Adipocyte (in vitro differentiated cells): ENCODE measurements at regions not wholly inside any gene's neighbourhood (a gene's known extent, or its start where the extent isn't known, plus 50 kb on each side); places are given as distances from the start of the nearest gene placed in this dataset.

Experiments used
- DNase-seq: peaks from one replicate; pipeline ENCODE4 v3.0.0-alpha.2; 2015; ENCODE audit warnings: low read depth
- H3K27me3 ChIP-seq: replicated peaks from 2 replicates; pipeline ENCODE4 v1.7.0; 2013; ENCODE audit warnings: mild to moderate bottlenecking, low read length, moderate library complexity; ENCODE audit not compliant: control insufficient read depth, insufficient read depth
- H3K36me3 ChIP-seq: 2 replicates; pipeline ENCODE4 v1.7.0; 2013; ENCODE audit warnings: low read length, mild to moderate bottlenecking, moderate library complexity; ENCODE audit not compliant: control insufficient read depth, insufficient read depth, severe bottlenecking
- H3K4me1 ChIP-seq: 2 replicates; pipeline ENCODE4 v1.7.0; 2013; ENCODE audit warnings: mild to moderate bottlenecking, low read length, moderate library complexity; ENCODE audit not compliant: control insufficient read depth, insufficient read depth
- H3K4me3 ChIP-seq: 2 replicates; pipeline ENCODE4 v1.7.0; 2013; ENCODE audit warnings: mild to moderate bottlenecking, low read length, moderate library complexity
- H3K9ac ChIP-seq: 2 replicates; pipeline ENCODE4 v1.7.0; 2013; ENCODE audit warnings: mild to moderate bottlenecking, low read length, moderate library complexity
- H3K9me3 ChIP-seq: 2 replicates; pipeline ENCODE4 v1.7.0; 2013; ENCODE audit warnings: mild to moderate bottlenecking, low read length, moderate library complexity; ENCODE audit not compliant: control insufficient read depth

- H3K4me3 ChIP-seq: no peak overlapping the region
- H3K9ac ChIP-seq: no peak overlapping the region
- H3K4me1 ChIP-seq: no peaks in the 10 kb centered on the region
- H3K27me3 ChIP-seq: no peaks in the 10 kb centered on the region
- H3K36me3 ChIP-seq: no peaks in the 10 kb centered on the region
- no peak for DNase-seq
- H3K9me3 ChIP-seq: no peaks in the 10 kb centered on the region
Measured at GRCh38 chr13:62321895-62322294, 906.2 kb upstream of the PCDH20 start.

GRCh38 chr13:62321139-62321538 lies 905.5 kb upstream of the PCDH20 start:
- DNase-seq: no peak
- H3K36me3 ChIP-seq: no peaks in the 10 kb centered on the region
- H3K9ac ChIP-seq: no peak overlapping the region

GRCh38 chr13:62320129-62321108 lies 904.8 kb upstream of the PCDH20 start:
- Histone ChIP-seq H3K9ac (no peak overlapping the region), H3K9me3 (no peaks in the 10 kb centered on the region), H3K27me3 (no peaks in the 10 kb centered on the region), H3K4me3 (no peak overlapping the region), H3K36me3 (no peaks in the 10 kb centered on the region), H3K4me1 (no peaks in the 10 kb centered on the region)
- DNase-seq: peak; percentile 82

More at GRCh38 chr13:62321139-62321538, 905.5 kb upstream of the PCDH20 start:
- H3K4me1 ChIP-seq: no peaks in the 10 kb centered on the region
- no peak overlapping the region for H3K4me3 ChIP-seq
- H3K9me3 ChIP-seq: no peaks in the 10 kb centered on the region
- H3K27me3 ChIP-seq: no peaks in the 10 kb centered on the region

- no peak overlapping the region for H3K4me3 ChIP-seq
- H3K36me3 ChIP-seq: no peaks in the 10 kb centered on the region
- no peak for DNase-seq
- no peak overlapping the region for H3K9ac ChIP-seq
- H3K27me3 ChIP-seq: no peaks in the 10 kb centered on the region
- H3K4me1 ChIP-seq: no peaks in the 10 kb centered on the region
- no peaks in the 10 kb centered on the region for H3K9me3 ChIP-seq
Measured at GRCh38 chr13:62309904-62310303, 894.3 kb upstream of the PCDH20 start.

GRCh38 chr13:62305756-62306155 lies 890.1 kb upstream of the PCDH20 start:
- DNase-seq: no peak
- Histone ChIP-seq H3K27me3 (no peaks in the 10 kb centered on the region), H3K4me3 (peak overlapping the region; percentile 72), H3K9ac (no peak overlapping the region), H3K36me3 (no peaks in the 10 kb centered on the region), H3K9me3 (no peaks in the 10 kb centered on the region), H3K4me1 (no peaks in the 10 kb centered on the region)

- Histone ChIP-seq H3K9ac (no peak overlapping the region), H3K4me1 (no peaks in the 10 kb centered on the region)
Measured at GRCh38 chr13:62302341-62302740, 886.7 kb upstream of the PCDH20 start.

GRCh38 chr13:62299988-62300387 lies 884.3 kb upstream of the PCDH20 start:
- H3K9me3 ChIP-seq: no peaks in the 10 kb centered on the region
- no peak overlapping the region for H3K4me3 ChIP-seq
- no peak for DNase-seq
- no peak overlapping the region for H3K9ac ChIP-seq
- H3K36me3 ChIP-seq: no peaks in the 10 kb centered on the region
- no peaks in the 10 kb centered on the region for H3K4me1 ChIP-seq
- no peaks in the 10 kb centered on the region for H3K27me3 ChIP-seq

More at GRCh38 chr13:62302341-62302740, 886.7 kb upstream of the PCDH20 start:
- DNase-seq: peak; percentile 21
- Histone ChIP-seq H3K4me3 (no peak overlapping the region), H3K27me3 (no peaks in the 10 kb centered on the region), H3K9me3 (no peaks in the 10 kb centered on the region), H3K36me3 (no peaks in the 10 kb centered on the region)

- no peaks in the 10 kb centered on the region for H3K36me3 ChIP-seq
Measured at GRCh38 chr13:62296812-62297211, 881.2 kb upstream of the PCDH20 start.

GRCh38 chr13:62294244-62294643 lies 878.6 kb upstream of the PCDH20 start:
- no peaks in the 10 kb centered on the region for H3K36me3 ChIP-seq
- H3K4me1 ChIP-seq: no peaks in the 10 kb centered on the region
- no peak overlapping the region for H3K9ac ChIP-seq
- peak; percentile 14 for DNase-seq
- no peaks in the 10 kb centered on the region for H3K9me3 ChIP-seq
- no peak overlapping the region for H3K4me3 ChIP-seq
- no peaks in the 10 kb centered on the region for H3K27me3 ChIP-seq

More at GRCh38 chr13:62296812-62297211, 881.2 kb upstream of the PCDH20 start:
- no peak for DNase-seq
- Histone ChIP-seq H3K9ac (no peak overlapping the region), H3K9me3 (no peaks in the 10 kb centered on the region), H3K4me1 (no peaks in the 10 kb centered on the region), H3K4me3 (no peak overlapping the region), H3K27me3 (no peaks in the 10 kb centered on the region)

GRCh38 chr13:62292714-62293480 lies 877.2 kb upstream of the PCDH20 start:
- DNase-seq: peak; percentile 51
- Histone ChIP-seq H3K9ac (no peak overlapping the region), H3K36me3 (no peaks in the 10 kb centered on the region)

GRCh38 chr13:62290542-62290941 lies 874.9 kb upstream of the PCDH20 start:
- H3K4me1 ChIP-seq: no peaks in the 10 kb centered on the region
- H3K4me3 ChIP-seq: no peak overlapping the region
- no peak for DNase-seq

More at GRCh38 chr13:62292714-62293480, 877.2 kb upstream of the PCDH20 start:
- no peaks in the 10 kb centered on the region for H3K9me3 ChIP-seq
- peak overlapping the region; percentile 12 for H3K4me3 ChIP-seq
- H3K4me1 ChIP-seq: no peaks in the 10 kb centered on the region
- H3K27me3 ChIP-seq: no peaks in the 10 kb centered on the region

More at GRCh38 chr13:62290542-62290941, 874.9 kb upstream of the PCDH20 start:
- H3K27me3 ChIP-seq: no peaks in the 10 kb centered on the region
- no peaks in the 10 kb centered on the region for H3K36me3 ChIP-seq
- H3K9me3 ChIP-seq: no peaks in the 10 kb centered on the region
- H3K9ac ChIP-seq: no peak overlapping the region
